Peyer's patch (tissue), 4 donors: ENCODE measurements at regions not wholly inside any gene's neighbourhood (a gene's known extent, or its start where the extent isn't known, plus 50 kb on each side); places are given as distances from the start of the nearest gene placed in this dataset.

Experiments used
- DNase-seq, 3 donors: peaks; one replicate each; pipeline ENCODE4 v3.0.0-alpha.2; 2017 to 2019
- H3K27ac ChIP-seq, 4 donors: fragments of 200-600 bp; sonication (generic); one replicate each; pipeline ENCODE4 v1.5.1; 2016 to 2019
- H3K27me3 ChIP-seq, 2 donors: fragments of 200-600 bp; sonication (generic); one replicate each; pipeline ENCODE4 v1.5.1; 2019
- H3K36me3 ChIP-seq, 3 donors: fragments of 200-600 bp; sonication (generic); one replicate each; pipeline ENCODE4 v1.5.1; 2016 to 2019
- H3K4me1 ChIP-seq, 4 donors: fragments of 200-600 bp; sonication (generic); one replicate each; pipeline ENCODE4 v1.5.1; 2016 to 2019
- H3K4me3 ChIP-seq, 4 donors: fragments of 200-600 bp; sonication (generic); 1 replicate in 3 of 4; 2 replicates in 1 of 4; pipeline ENCODE4 v1.5.1; 2016 to 2019; ENCODE audit warnings: mild to moderate bottlenecking in 1 of 4
- H3K9me3 ChIP-seq, 4 donors: fragments of 200-600 bp; sonication (generic); one replicate each; pipeline ENCODE4 v1.5.1; 2016 to 2019; ENCODE audit warnings: mild to moderate bottlenecking in 1 of 4
- POLR2A ChIP-seq, 2 donors: fragments of 450-650 bp; IDR thresholded peaks; one replicate each; pipeline ENCODE4 v1.5.1; 2017; ENCODE audit warnings: antibody characterized with exemption in 2 of 2, mild to moderate bottlenecking in 2 of 2, moderate library complexity in 2 of 2
- TF ChIP-seq, protein P1 (sequence below), 6 experiments: fragments of 450-650 bp in 4 of 6; fragments of 200-600 bp in 2 of 6; sonication (generic) in 1 of 6; IDR thresholded peaks; one replicate each; pipeline ENCODE4 v1.5.1; 2017 to 2019; ENCODE audit warnings: antibody characterized with exemption in 6 of 6, mild to moderate bottlenecking in 3 of 6, moderate library complexity in 1 of 6

DNA sequence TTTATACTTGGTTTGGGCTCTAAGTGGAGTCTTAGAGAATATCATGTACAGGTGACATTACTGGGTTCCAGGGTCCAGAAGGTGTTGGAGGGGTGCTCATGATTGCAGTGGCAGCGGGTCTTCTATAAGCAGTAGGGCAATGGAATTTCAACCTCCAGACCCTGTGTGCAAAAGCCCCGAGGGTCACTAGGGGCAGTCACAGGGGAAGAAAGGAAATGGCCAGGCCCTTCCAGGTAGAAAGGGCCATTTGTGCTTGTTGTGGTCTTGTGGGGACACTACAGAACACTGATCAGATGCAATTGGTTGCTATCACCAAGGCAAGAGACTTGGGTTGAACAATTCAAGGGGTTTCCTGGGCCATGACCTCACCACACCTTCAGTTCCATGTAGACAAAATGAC, 283.4 kb downstream of the GADD45G start:
- Histone ChIP-seq H3K27me3 (no peaks in the 10 kb centered on the region), H3K9me3 (no peaks in the 10 kb centered on the region), H3K4me1 (peaks cover 0 to 23% (median 0%) of the 10 kb centered on the region in 4 donors), H3K4me3 (no peak overlapping the region), H3K36me3 (no peaks in the 10 kb centered on the region), H3K27ac (no peak overlapping the region)
- TF ChIP-seq, protein P1, sequence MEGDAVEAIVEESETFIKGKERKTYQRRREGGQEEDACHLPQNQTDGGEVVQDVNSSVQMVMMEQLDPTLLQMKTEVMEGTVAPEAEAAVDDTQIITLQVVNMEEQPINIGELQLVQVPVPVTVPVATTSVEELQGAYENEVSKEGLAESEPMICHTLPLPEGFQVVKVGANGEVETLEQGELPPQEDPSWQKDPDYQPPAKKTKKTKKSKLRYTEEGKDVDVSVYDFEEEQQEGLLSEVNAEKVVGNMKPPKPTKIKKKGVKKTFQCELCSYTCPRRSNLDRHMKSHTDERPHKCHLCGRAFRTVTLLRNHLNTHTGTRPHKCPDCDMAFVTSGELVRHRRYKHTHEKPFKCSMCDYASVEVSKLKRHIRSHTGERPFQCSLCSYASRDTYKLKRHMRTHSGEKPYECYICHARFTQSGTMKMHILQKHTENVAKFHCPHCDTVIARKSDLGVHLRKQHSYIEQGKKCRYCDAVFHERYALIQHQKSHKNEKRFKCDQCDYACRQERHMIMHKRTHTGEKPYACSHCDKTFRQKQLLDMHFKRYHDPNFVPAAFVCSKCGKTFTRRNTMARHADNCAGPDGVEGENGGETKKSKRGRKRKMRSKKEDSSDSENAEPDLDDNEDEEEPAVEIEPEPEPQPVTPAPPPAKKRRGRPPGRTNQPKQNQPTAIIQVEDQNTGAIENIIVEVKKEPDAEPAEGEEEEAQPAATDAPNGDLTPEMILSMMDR (IDR thresholded peaks at IDR 0.05) = no peak
- TF ChIP-seq POLR2A (IDR thresholded peaks at IDR 0.05) = no peak
- DNase-seq = peak in 1 of 3 donors; percentile 1

GRCh38 chr9:89888677-89889076, 283.9 kb downstream of the GADD45G start:
- no peak for TF ChIP-seq POLR2A (IDR thresholded peaks at IDR 0.05)
- TF ChIP-seq, protein P1 (IDR thresholded peaks at IDR 0.05) = no peak
- Histone ChIP-seq H3K27me3 (no peaks in the 10 kb centered on the region), H3K9me3 (no peaks in the 10 kb centered on the region), H3K36me3 (no peaks in the 10 kb centered on the region), H3K4me3 (no peak overlapping the region), H3K4me1 (peaks cover 0 to 25% (median 0%) of the 10 kb centered on the region in 4 donors), H3K27ac (no peak overlapping the region)
- peak in 2 of 3 donors; percentile 3 to 32 for DNase-seq

- no peaks in the 10 kb centered on the region for H3K36me3 ChIP-seq
- DNase-seq = peak in 1 of 3 donors; percentile 11
- H3K27me3 ChIP-seq = no peaks in the 10 kb centered on the region
- H3K9me3 ChIP-seq = no peaks in the 10 kb centered on the region
- H3K4me3 ChIP-seq = no peak overlapping the region
- peaks cover 0 to 25% (median 0%) of the 10 kb centered on the region in 4 donors for H3K4me1 ChIP-seq
- no peak for TF ChIP-seq POLR2A (IDR thresholded peaks at IDR 0.05)
- TF ChIP-seq, protein P1 (IDR thresholded peaks at IDR 0.05) = no peak
- H3K27ac ChIP-seq = no peak overlapping the region
These were observed 285.1 kb downstream of the GADD45G start for GRCh38 chr9:89889865-89890264.

- DNase-seq = peak in 2 of 3 donors; percentile 1 to 32
- Histone ChIP-seq H3K4me3 (no peak overlapping the region), H3K27ac (no peak overlapping the region), H3K4me1 (peaks cover 0 to 25% (median 0%) of the 10 kb centered on the region in 4 donors), H3K36me3 (no peaks in the 10 kb centered on the region), H3K27me3 (no peaks in the 10 kb centered on the region), H3K9me3 (no peaks in the 10 kb centered on the region)
- no peak for TF ChIP-seq POLR2A (IDR thresholded peaks at IDR 0.05)
- TF ChIP-seq, protein P1 (IDR thresholded peaks at IDR 0.05) = no peak
These were observed 285.6 kb downstream of the GADD45G start for GRCh38 chr9:89890326-89890980.

- Histone ChIP-seq H3K9me3 (no peaks in the 10 kb centered on the region), H3K36me3 (no peaks in the 10 kb centered on the region), H3K4me3 (no peak overlapping the region), H3K4me1 (peaks cover 0 to 25% (median 0%) of the 10 kb centered on the region in 4 donors), H3K27me3 (no peaks in the 10 kb centered on the region), H3K27ac (peak overlapping the region in 2 of 4 donors; percentile 49 to 63)
- TF ChIP-seq, protein P1 (IDR thresholded peaks at IDR 0.05) = no peak
- no peak for TF ChIP-seq POLR2A (IDR thresholded peaks at IDR 0.05)
- DNase-seq = peak in 1 of 3 donors; percentile 6
These were observed 286.4 kb downstream of the GADD45G start for GRCh38 chr9:89891221-89891590.
